IMR-90 (cell line): ENCODE measurements at regions not wholly inside any gene's neighbourhood (a gene's known extent, or its start where the extent isn't known, plus 50 kb on each side); places are given as distances from the start of the nearest gene placed in this dataset.

Source experiments
- ATAC-seq: fragments of 200-7000 bp; cut with Tn5 transposase; 2 replicates; pipeline ENCODE4 v1.9.1; 2020; ENCODE audit warnings: low read depth, mild to moderate bottlenecking, moderate library complexity
- BruUV-seq: library from RNA; stranded (reverse); fragments of 400-500 nt; replicated peaks from 2 replicates; lab custom pipeline; 2021; lab: Mats Ljungman, UMichigan
- CTCF ChIA-PET: fragments of 300-600 bp; formaldehyde crosslinking; extraction: SDS; loops from one replicate; lab custom pipeline; 2021; ENCODE audit warnings: antibody characterized with exemption; lab: Yijun Ruan, JAX
- POLR2A ChIA-PET: fragments of 300-600 bp; sonication (Branson Sonifier 250); formaldehyde crosslinking; loops from one replicate; lab custom pipeline; 2022; ENCODE audit warnings: antibody characterized with exemption; ENCODE audit not compliant: unreplicated experiment; lab: Charles Lee
- DNase-seq: peaks from one replicate; pipeline ENCODE4 v3.0.0; 2013
- H2AFZ ChIP-seq: replicated peaks from 2 replicates; pipeline ENCODE3; 2013; ENCODE audit warnings: low read length, mild to moderate bottlenecking; ENCODE audit not compliant: poor library complexity
- H2AK5ac ChIP-seq: 2 replicates; pipeline ENCODE4 v1.6.1; 2013; ENCODE audit warnings: low read depth, low read length, inconsistent platforms
- H2AK9ac ChIP-seq: replicated peaks from 2 replicates; pipeline ENCODE3; 2013; ENCODE audit warnings: mild to moderate bottlenecking, low read depth, low read length, moderate library complexity; ENCODE audit not compliant: poor library complexity
- H2BK120ac ChIP-seq: 2 replicates; pipeline ENCODE4 v1.6.1; 2013; ENCODE audit warnings: low read depth, low read length, inconsistent platforms
- H2BK15ac ChIP-seq: 3 replicates; pipeline ENCODE4 v1.6.1; 2013; ENCODE audit warnings: low read depth, low read length, inconsistent platforms
- H2BK20ac ChIP-seq: 2 replicates; pipeline ENCODE4 v1.6.1; 2013; ENCODE audit warnings: low read depth, mild to moderate bottlenecking, inconsistent platforms, low read length, moderate library complexity
- H2BK5ac ChIP-seq: 2 replicates; pipeline ENCODE4 v1.6.1; 2013; ENCODE audit warnings: mild to moderate bottlenecking, low read depth, low read length, inconsistent platforms; ENCODE audit not compliant: poor library complexity, severe bottlenecking
- H3K14ac ChIP-seq: replicated peaks from 2 replicates; pipeline ENCODE4 v1.6.1; 2013; ENCODE audit warnings: low read depth, low read length, inconsistent platforms
- H3K18ac ChIP-seq: 2 replicates; pipeline ENCODE4 v1.6.1; 2013; ENCODE audit warnings: low read depth, low read length, control low read depth
- H3K23ac ChIP-seq: 2 replicates; pipeline ENCODE4 v1.6.1; 2013; ENCODE audit warnings: low read depth, low read length, inconsistent platforms
- H3K27ac ChIP-seq: 2 replicates; pipeline ENCODE4 v1.5.1; 2013; ENCODE audit warnings: mild to moderate bottlenecking, control low read depth, low read length; ENCODE audit not compliant: insufficient read depth
- H3K27me3 ChIP-seq: 2 replicates; pipeline ENCODE4 v1.6.1; 2013; ENCODE audit warnings: low read length; ENCODE audit not compliant: control insufficient read depth, insufficient read depth
- H3K36me3 ChIP-seq: 2 replicates; pipeline ENCODE4 v1.6.1; 2013; ENCODE audit warnings: low read length, mixed read lengths; ENCODE audit not compliant: control insufficient read depth, insufficient read depth
- H3K4ac ChIP-seq: 2 replicates; pipeline ENCODE4 v1.6.1; 2013; ENCODE audit warnings: low read depth, low read length, inconsistent platforms
- H3K4me1 ChIP-seq: 2 replicates; pipeline ENCODE4 v1.6.1; 2013; ENCODE audit warnings: low read length, mixed read lengths; ENCODE audit not compliant: control insufficient read depth, insufficient read depth
- H3K4me2 ChIP-seq: 2 replicates; pipeline ENCODE4 v1.6.1; 2013; ENCODE audit warnings: low read depth, mild to moderate bottlenecking, control low read depth, low read length, moderate library complexity
- H3K4me3 ChIP-seq: 2 replicates; pipeline ENCODE4 v1.5.1; 2013; ENCODE audit warnings: low read depth, mild to moderate bottlenecking, control low read depth, low read length, moderate library complexity; ENCODE audit not compliant: insufficient read depth
- H3K56ac ChIP-seq: 2 replicates; pipeline ENCODE4 v1.6.1; 2013; ENCODE audit warnings: low read length, inconsistent platforms; ENCODE audit not compliant: insufficient read depth; ENCODE audit errors: extremely low read depth
- H3K79me1 ChIP-seq, 2 experiments: 2 replicates each; pipeline ENCODE4 v1.6.1; 2013; ENCODE audit warnings: low read length in 2 of 2, inconsistent platforms in 1 of 2, low read depth in 1 of 2
- H3K9ac ChIP-seq: 2 replicates; pipeline ENCODE4 v1.6.1; 2013; ENCODE audit warnings: low read depth, low read length, control low read depth
- H3K9me1 ChIP-seq: 2 replicates; pipeline ENCODE4 v1.6.1; 2013; ENCODE audit warnings: low read length, inconsistent platforms; ENCODE audit not compliant: insufficient read depth
- H3K9me3 ChIP-seq: 2 replicates; pipeline ENCODE4 v1.6.1; 2013; ENCODE audit warnings: low read length; ENCODE audit not compliant: control insufficient read depth, insufficient read depth
- H4K20me1 ChIP-seq: 2 replicates; pipeline ENCODE4 v1.6.1; 2013; ENCODE audit warnings: low read length, inconsistent platforms; ENCODE audit not compliant: insufficient read depth
- H4K5ac ChIP-seq: 2 replicates; pipeline ENCODE4 v1.6.1; 2013; ENCODE audit warnings: mild to moderate bottlenecking, low read depth, low read length, control low read depth
- H4K8ac ChIP-seq, 2 experiments: 2 replicates each; pipeline ENCODE4 v1.6.1; 2013; ENCODE audit warnings: low read depth in 2 of 2, low read length in 2 of 2, control low read depth in 1 of 2, inconsistent platforms in 1 of 2
- H4K91ac ChIP-seq: 2 replicates; pipeline ENCODE4 v1.6.1; 2013; ENCODE audit warnings: low read depth, low read length, inconsistent platforms; ENCODE audit not compliant: insufficient read depth
- CHD1 ChIP-seq: IDR thresholded peaks from 2 replicates; pipeline ENCODE4 v1.6.1; 2012; ENCODE audit warnings: low read depth, low read length, improper control_type of control experiment
- FOS ChIP-seq: fragments of 150-350 bp; IDR thresholded peaks from 2 replicates; pipeline ENCODE4 v1.6.1; 2016; ENCODE audit warnings: low read depth, low read length
- MXI1 ChIP-seq: IDR thresholded peaks from 2 replicates; pipeline ENCODE4 v1.6.1; 2012; ENCODE audit warnings: low read depth, mild to moderate bottlenecking, low read length, moderate library complexity, borderline replicate concordance
- RCOR1 ChIP-seq: IDR thresholded peaks from 2 replicates; pipeline ENCODE4 v1.6.1; 2012; ENCODE audit warnings: mild to moderate bottlenecking, low read length, improper control_type of control experiment; ENCODE audit not compliant: insufficient replicate concordance
- RFX5 ChIP-seq: IDR thresholded peaks from 2 replicates; pipeline ENCODE4 v1.8.0; 2012; ENCODE audit warnings: low read depth, mild to moderate bottlenecking, low read length, moderate library complexity
- SMC3 ChIP-seq: fragments of 150-350 bp; IDR thresholded peaks from 2 replicates; pipeline ENCODE4 v1.6.1; 2016; ENCODE audit warnings: low read depth, mild to moderate bottlenecking, antibody characterized with exemption, low read length, moderate library complexity
- WGBS, 2 experiments: methylation state at CpG; one replicate each; pipeline versions ENCODE4 v1.1.5 to v1.1.7; 2013; ENCODE audit warnings: missing lambda C conversion rate in 2 of 2; ENCODE audit not compliant: insufficient read length in 1 of 2; ENCODE audit errors: extremely low coverage in 2 of 2; 5-methylcytosine and 5-hydroxymethylcytosine counted together
- dilution Hi-C: fragments of 300-500 bp; cut with HindIII; formaldehyde crosslinking; loops from one replicate; pipeline ENCODE4 v1.14.3; 2018; ENCODE audit warnings: low sequenced_read_pairs; ENCODE audit not compliant: unreplicated experiment
- in situ Hi-C: fragments of 300-500 bp; cut with MboI; formaldehyde crosslinking; loops from 3 replicates; pipeline ENCODE4 v1.14.3; 2019; ENCODE audit warnings: low sequenced_read_pairs, inconsistent platforms, mixed read lengths
- intact Hi-C: fragments of 100-400 bp; cut with micrococcal nuclease; formaldehyde crosslinking; loops from 2 replicates; pipeline ENCODE4 v1.10.0; 2022
- TF ChIP-seq, protein P1 (sequence below): fragments of 150-350 bp; IDR thresholded peaks from 2 replicates; pipeline ENCODE4 v1.6.1; 2017; ENCODE audit warnings: mild to moderate bottlenecking, antibody characterized with exemption, low read length, low read depth
- TF ChIP-seq, protein P2 (sequence below): conservative IDR thresholded peaks from 2 replicates; pipeline ENCODE4 v1.5.1; 2012; ENCODE audit warnings: mild to moderate bottlenecking, low read depth, low read length, improper control_type of control experiment

DNA sequence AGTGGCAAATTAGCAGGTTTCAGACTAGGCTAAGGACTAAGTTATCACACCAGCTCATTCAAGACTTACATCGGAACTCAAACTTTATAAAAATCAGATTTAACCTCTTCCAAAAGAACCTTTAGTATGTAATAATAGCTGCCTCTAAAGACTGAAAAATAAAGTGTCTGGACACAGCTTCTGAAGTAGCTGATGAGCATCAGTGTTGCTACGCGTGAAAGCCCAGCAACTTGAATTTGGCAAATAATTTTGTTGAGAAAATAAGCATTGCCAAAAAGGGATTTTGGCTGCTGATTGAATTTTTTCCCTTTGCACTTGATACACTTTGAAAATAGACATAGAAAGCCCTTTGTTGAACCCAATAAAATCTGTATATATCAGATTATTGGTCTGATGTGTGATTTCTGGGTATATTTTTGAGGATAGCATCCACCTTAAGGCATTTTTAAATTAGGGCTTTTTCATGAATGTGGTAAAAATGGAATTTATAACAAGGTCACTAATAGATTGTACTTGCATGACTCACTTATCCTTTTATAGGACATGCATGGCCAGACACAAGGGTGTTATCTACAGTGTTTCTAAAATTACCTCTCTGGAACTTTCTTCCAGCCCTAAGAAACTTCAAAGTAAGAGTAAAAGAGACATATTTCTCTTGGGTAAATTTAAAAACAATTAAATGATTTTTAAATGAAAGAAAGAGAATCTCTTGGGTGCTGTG lies 350.4 kb downstream of the TENT5A start:
- CTCF ChIA-PET, result interaction anchor here (0.5 kb wide), 1 partner anchor 19 kb away, joined by 3 read pairs; no protein-coding TSS in a partner anchor
- Histone ChIP-seq H3K79me1 (no peaks in the 10 kb centered on the region), H2BK20ac (no peak overlapping the region), H3K9me1 (no peaks in the 10 kb centered on the region), H2AK9ac (no peak overlapping the region), H3K27ac (no peak overlapping the region), H3K4me3 (no peak overlapping the region), H4K20me1 (no peaks in the 10 kb centered on the region), H2BK120ac (0 out of 2 replicates have a peak overlapping the region, but pooled peaks have one; percentile 35), H3K36me3 (no peaks in the 10 kb centered on the region), H3K18ac (peak overlapping the region; percentile 25; the same call in 1 of the 2 replicates), H4K91ac (no peak overlapping the region), H3K9ac (no peak overlapping the region), H4K5ac (no peak overlapping the region), H3K27me3 (no peaks in the 10 kb centered on the region), H3K4me2 (no peak overlapping the region; the same call in 1 of the 2 replicates), H2AFZ (no peak overlapping the region), H3K4me1 (no peaks in the 10 kb centered on the region; the same call in 1 of the 2 replicates), H3K9me3 (no peaks in the 10 kb centered on the region), H4K8ac (no peak overlapping the region), H3K23ac (no peak overlapping the region), H2BK5ac (no peak overlapping the region), H3K56ac (no peak overlapping the region), H3K4ac (no peak overlapping the region), H2BK15ac (no peak overlapping the region), H3K14ac (no peak overlapping the region), H2AK5ac (no peak overlapping the region; the same call in 1 of the 2 replicates)
- dilution Hi-C loops, result no loop called here
- intact Hi-C loops, result no loop called here
- in situ Hi-C loops, result no loop called here
- WGBS, 2 experiments, result no CpG with 5 or more reads among the region's 3 CpGs
- DNase-seq (peak; percentile 52), ATAC-seq (peak; percentile 56; the same call in 1 of the 2 replicates)
- POLR2A ChIA-PET, result no interaction called here
- BruUV-seq, result no TSS peak
- TF ChIP-seq RFX5 (no peak), MXI1 (no peak), CHD1 (no peak), SMC3 (no peak), FOS (peak; percentile 47; the same call in 1 of the 2 replicates), RCOR1 (no peak)
- TF ChIP-seq, protein P1, sequence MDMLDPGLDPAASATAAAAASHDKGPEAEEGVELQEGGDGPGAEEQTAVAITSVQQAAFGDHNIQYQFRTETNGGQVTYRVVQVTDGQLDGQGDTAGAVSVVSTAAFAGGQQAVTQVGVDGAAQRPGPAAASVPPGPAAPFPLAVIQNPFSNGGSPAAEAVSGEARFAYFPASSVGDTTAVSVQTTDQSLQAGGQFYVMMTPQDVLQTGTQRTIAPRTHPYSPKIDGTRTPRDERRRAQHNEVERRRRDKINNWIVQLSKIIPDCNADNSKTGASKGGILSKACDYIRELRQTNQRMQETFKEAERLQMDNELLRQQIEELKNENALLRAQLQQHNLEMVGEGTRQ, result no peak
- TF ChIP-seq, protein P2, sequence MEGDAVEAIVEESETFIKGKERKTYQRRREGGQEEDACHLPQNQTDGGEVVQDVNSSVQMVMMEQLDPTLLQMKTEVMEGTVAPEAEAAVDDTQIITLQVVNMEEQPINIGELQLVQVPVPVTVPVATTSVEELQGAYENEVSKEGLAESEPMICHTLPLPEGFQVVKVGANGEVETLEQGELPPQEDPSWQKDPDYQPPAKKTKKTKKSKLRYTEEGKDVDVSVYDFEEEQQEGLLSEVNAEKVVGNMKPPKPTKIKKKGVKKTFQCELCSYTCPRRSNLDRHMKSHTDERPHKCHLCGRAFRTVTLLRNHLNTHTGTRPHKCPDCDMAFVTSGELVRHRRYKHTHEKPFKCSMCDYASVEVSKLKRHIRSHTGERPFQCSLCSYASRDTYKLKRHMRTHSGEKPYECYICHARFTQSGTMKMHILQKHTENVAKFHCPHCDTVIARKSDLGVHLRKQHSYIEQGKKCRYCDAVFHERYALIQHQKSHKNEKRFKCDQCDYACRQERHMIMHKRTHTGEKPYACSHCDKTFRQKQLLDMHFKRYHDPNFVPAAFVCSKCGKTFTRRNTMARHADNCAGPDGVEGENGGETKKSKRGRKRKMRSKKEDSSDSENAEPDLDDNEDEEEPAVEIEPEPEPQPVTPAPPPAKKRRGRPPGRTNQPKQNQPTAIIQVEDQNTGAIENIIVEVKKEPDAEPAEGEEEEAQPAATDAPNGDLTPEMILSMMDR, result no peak
